ENCODE measurements at regions not wholly inside any gene's neighbourhood (a gene's known extent, or its start where the extent isn't known, plus 50 kb on each side); places are given as distances from the start of the nearest gene placed in this dataset.
A peak's percentile ranks its signal among the peaks of the same experiment; 100 is the strongest.

DNA sequence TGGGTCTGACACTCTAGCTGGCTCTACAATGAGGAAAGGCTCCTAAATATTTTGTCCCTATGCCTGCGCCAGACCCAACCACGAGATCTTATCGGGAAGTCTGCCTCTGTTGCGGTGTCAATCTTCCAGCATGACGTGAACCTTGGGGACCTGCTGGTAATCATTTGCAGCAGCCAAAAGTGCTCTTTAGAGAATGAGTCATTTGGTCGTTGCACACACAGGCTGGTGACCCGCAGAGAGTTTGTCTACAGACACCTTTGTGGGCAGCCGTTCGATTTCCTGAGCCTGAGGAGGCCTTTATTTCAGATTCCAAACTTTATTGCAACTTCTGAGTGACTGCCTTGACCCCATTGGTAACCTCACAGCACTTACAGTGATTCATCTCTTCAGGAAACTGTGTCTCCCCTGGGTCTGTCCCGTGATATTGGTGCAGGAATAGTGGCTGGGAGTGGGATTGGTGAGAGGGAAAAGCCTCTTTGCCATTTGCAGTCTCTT, 326.1 kb downstream of the NSG2 start:
- DNase-seq (ENCODE audit: low spot score) = peak; percentile 55

DNA sequence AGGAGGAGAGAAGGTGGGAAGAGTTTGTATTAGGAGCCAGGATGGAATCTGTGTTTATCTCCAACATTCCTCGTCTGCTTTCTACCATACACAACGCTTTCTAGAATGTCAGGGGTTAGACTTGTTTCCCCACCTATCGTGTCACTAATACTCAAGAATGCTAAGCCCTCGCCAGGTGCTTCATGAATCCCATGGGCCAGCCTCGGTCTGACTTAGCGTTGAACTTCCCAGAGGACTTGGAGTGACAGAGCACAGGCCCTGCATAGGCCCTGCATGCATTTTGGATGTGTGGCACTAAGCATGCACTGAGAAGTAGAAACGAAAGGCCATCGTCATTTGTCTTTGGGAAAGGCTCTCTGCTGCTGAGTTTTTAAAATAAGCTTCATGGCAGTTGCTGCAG, 328.7 kb downstream of the NSG2 start:
- no peak for DNase-seq (ENCODE audit: low spot score)

DNA sequence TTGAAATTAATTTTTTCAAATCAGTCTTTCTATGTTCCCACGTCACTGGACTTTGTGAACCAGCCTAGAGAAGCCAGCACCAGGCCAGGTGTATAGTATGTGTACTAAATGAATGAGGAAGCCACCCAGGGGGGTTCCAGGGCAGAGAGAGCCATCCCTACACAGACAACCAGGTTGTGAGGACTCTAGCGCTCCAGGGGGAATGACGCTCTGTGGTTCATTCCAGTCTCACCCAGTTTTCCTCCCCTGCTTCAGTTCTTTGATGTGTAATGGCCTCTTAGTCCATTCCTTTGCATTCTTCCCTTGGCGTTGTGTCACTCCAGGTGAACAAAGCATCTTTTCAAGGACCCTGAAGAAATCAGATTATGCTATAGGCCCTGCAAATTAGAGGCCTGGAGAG, 330.6 kb downstream of the NSG2 start:
- DNase-seq (ENCODE audit: low spot score) = no peak

DNA sequence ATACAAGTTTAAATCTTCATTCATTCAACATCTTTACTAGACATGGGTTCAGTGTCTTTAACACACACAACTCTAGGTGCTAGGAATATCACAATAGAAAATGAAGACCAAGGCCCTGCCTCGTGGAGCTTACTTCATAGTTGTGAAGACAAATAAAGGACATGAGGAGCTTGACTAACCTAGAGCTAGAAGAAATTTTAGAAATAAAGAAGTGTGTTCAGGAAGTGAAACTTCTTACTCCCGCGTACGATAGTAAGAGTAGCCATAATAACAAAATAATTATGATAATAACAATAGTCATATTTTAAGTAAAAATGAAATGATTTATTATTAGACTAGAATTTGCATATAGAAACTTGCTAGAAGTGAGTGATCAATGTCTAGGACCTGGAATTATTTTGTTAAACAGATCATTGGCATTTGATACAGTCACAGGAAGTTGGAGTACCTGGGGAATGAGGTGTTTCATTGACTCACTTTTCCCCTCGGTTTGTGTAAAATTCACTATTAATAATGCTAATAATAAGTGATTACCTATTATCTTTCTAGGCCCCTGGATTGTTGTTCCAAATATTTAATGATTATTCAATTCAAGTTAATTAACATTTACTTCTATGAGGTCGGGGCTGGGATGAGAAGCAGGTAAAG, 331.3 kb downstream of the NSG2 start:
- DNase-seq (ENCODE audit: low spot score) = no peak

DNA sequence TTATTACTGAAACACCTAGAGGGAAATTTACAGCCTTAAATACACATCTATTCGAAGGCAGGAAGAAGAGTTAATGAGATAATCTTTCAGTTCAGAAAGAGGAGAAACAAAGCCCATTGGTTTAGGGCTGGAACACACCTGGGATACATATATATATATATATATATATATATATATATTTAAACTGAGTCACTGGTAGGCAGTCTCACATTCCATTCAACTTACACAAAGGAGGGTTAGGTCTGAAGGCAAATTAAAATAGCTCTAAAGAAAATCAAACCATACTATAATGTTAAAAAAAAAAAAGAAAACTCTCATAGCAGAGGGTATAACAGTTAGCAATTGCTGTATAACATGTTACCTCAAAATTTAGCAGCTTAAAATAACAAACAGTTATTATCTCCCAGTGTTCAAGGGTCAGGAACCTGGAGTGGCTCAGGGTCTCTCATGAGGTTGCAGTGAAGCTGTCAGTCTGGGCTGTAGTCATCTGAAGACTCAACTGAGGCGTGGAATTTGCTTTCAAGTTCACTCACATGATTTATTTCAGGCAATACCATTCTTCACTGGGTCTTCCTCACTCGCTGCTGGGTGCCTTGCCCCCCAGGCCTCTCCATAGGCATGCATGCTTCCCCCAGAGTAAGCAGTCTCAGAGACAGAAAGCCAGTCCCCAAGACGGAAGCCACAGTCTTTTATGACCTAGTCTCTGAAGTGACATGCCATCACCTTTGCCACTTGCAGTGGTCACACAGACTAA, 332.8 kb downstream of the NSG2 start:
- no peak for DNase-seq (ENCODE audit: low spot score)

DNA sequence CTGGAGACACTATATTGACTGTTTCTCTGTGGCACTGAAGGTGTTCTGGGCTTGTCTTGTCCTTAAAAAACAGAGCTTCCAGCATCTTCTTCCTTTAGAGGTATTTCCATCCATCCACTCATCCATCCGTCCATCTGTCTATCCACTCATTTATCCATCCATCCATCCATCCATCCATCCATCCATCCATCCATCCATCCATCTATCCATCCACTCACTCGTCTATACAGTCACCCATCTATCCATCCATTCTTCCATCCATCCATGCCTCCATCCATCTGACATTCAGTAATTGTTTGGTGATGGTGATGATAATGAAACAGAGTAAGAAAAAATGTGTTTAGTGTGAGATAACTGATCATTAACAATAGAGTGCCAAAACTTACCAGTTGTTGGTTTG, 334.8 kb downstream of the NSG2 start:
- DNase-seq (ENCODE audit: low spot score) = no peak

DNA sequence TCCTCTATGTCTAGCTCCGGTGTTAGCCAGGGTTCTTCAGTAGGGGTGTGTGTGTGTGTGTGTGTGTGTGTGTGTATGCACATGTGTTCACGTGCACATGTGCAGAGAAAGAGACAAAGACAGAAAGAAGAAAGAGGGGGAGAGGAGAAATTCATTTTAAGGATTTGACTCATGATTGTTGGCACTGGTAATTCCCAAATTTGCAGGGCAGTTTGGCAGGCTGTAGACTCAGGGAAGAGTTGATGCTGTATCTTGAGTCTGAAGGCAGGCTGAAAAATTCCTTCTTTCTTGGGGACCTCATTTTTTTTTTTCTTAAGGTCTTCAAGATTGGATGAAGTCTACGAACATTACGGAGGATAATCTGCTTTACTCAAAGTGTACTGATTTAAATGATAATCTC, 335.7 kb downstream of the NSG2 start:
- no peak for DNase-seq (ENCODE audit: low spot score)

DNA sequence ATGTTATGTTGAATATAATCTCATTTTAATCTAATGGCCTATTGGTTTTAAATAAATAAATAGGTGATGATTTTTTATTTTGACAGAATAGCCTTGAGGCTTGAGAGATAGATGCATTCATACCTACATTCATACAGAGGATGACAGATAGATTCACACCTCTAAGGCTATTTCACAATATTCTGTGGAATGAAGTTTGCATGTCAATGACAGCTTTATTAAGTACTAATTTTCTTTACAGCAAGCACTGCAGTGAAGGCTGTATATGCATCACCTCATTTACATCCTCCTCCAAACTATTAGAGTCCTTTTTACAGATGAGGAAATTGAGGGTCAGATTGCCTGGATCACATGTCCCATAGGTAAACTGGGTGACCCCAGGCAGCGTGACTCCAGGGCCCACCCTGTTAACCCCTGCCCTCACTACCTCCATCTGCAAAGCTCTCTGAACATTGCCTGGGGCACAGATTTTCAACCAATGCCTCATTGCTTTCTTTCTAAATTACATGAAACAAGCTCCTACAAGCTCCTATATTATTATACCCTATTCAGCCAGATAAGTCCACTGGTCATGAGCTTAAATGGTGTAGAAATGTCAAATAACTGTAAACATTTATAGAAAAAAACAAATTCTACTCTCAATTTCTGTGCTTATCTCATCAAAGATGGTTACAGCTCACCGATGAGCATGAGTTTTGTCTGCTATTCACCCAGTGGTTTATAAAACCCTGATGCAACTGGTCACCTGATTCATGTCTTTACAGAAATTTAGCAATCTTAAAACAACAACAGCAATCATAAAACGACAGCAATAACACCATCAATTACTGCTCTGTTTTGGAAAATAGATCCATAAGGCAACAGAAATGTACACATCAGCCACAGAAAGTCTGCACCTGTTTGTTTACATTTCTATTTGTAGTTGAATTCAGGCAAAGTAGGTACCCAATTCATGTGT, 338.0 kb downstream of the NSG2 start:
- DNase-seq (ENCODE audit: low spot score) = no peak

DNA sequence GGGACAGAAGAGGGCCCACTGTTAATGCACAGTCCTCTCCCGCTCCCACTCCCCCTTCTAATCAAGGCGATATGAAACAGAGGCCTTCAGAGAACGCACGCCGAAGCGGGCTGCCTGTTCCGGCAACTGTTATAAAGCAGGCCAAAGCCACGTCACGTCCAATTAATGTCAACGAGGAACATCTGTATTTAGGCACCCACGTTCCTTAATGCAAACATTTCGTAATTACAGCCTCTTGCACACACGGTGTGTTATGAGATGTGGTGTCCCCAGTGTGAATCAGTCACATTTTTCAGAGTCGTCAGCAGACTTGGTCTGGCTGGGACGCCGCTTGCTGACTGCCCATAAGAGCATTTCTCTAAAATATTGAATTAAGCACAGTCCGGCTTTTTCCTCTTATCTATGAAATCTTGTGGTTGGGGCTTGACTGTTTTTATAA, 339.0 kb downstream of the NSG2 start:
- DNase-seq (ENCODE audit: low spot score) = peak; percentile 99

DNA sequence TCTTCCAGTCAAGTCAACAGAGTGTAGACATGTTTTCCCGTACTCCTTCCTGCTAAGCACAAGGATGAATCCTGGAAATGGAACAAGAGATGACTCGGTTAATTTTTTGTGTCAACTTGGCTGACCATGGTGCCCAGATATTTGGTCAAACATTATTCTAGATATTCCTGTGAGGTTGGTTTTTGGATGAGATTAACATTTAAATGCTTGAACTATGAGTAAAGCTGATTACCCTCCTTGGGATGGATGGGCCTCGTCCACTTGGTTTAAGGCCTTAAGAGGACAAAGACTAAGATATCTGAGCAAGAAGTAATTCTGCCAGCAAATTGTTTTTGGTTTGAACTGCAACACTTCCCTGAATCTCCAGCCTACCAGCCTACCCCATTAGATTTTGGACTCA, 338.1 kb upstream of the MSX2 start:
- DNase-seq (ENCODE audit: low spot score) = no peak

DNA sequence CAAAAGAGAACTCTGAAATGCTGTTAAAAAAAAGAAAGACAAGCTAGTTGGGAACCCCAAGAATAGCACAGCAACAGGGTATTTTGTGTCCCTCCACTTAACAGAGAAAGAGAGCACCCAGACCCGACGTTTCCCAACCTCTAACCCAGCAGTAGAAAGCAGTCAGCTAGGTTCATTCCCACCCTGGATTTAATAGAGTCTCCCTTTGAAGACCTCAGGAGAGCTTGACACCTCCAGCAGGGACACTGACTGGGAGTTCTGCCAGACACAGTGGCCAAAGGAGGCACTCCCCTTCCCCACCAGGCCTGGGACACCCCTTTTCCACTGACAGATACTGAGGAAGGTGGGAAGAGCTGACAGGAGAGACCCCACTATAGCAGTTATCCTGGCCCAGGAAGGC, 337.5 kb upstream of the MSX2 start:
- no peak for DNase-seq (ENCODE audit: low spot score)

DNA sequence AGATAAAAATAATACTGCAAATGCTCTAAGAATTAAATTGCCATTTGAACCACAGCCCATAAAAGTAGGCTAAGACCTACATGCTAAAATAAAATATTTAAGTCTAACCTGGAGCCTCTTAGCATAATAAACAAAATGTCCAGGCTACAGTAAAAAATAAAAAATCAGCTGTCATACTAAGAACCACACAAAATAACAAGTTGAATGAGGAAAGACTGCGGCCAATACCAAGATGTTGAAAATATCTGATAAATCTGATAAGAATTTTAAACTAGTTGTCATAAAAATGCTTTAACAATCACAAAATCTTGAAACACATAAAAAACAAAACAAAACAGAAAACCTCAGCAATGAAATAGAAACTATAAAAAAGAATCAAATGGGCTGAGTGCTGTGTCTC, 336.9 kb upstream of the MSX2 start:
- no peak for DNase-seq (ENCODE audit: low spot score)

DNA sequence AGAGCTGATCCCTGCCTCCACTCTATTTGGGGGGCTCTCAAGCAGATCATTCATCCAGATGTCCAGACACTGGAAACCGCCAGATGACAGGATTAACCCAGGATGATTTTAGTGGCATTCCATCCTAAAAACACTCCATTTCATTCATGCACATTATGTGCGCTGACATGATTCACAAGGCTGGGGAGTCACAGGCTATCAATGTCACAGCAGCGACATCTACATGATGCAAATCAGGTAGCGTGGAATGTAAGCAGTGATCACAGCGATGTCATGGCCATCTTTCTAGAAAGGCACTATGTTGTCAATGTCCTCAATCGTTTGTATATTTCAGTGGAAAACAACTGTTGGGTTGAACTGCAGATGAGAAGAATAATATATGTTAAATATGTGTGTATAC, 331.5 kb upstream of the MSX2 start:
- DNase-seq (ENCODE audit: low spot score) = no peak

DNA sequence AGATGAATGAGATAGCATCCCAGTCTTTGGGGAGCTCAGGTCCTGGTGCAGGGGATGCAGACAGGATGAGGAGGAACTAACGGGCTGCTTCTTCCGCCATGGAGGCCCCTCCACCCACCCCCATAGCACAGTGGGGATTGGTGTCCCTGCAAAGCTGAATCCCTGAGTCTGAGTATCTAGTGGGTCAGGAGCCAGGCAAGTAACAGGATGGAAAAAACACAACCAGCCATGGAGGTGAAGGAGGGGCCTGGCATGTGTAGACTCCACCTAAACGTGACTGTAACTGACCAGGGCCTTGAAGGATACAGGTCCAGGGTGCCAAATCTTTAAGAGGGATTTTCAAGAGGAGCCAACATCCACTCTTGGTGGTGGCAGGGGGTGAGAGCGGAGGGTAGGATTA, 327.8 kb upstream of the MSX2 start:
- DNase-seq (ENCODE audit: low spot score) = no peak

DNA sequence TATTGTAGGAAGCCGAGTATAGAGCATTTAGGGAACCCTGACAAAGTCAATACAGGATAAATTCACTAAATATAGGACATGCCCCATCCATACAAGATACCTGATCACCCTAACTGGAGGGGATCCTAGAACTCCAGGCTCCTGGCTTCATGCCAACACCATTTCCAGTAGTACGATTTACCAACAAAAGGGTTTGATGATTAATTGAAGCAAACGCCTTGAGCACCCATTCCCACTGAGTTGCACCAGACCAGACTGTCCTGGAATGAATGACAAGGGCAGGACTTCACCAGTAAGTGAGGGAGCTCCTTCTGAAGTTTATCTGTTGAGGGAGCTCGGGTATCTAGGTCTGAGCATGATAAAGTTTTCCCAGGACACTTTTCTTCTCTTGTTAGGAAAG, 327.2 kb upstream of the MSX2 start:
- no peak for DNase-seq (ENCODE audit: low spot score)

DNA sequence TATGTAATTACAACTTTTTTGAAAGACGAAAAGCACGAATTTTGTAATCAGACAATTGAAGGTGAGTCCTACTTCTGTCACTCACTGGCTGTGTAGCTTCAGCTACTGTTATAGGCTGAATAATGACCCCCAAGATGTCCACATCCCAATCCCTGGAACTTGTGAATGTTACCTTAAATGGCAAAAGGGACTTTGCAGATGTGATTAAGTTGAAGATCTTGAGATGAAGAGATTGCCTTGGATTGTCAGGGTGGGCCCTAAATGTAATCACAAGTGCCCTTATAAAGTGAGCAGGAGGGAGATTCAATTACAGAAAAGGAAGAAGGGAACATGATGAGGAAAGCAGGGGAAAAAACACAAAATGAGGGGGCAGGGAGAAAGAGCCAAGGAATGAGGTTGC, 326.2 kb upstream of the MSX2 start:
- DNase-seq (ENCODE audit: low spot score) = peak; percentile 79

DNA sequence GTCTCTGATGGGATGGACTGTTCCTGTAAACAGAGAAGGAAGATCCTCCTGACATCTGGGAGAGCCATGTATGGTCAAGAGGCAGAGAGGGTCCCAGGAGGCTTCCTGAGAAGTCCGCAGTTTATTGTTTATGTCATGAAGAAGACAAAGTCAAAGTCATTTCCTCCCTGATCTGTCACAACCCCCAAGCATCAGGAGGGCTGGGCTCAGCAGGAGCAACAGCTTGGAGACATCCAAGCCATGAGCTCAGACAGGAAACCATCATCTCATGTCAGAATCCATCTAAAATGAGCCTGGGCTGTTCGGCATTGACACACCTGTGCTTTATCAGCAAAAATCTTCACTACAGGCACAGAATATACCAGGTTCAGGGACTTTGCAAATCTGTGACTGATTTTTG, 325.0 kb upstream of the MSX2 start:
- no peak for DNase-seq (ENCODE audit: low spot score)

DNA sequence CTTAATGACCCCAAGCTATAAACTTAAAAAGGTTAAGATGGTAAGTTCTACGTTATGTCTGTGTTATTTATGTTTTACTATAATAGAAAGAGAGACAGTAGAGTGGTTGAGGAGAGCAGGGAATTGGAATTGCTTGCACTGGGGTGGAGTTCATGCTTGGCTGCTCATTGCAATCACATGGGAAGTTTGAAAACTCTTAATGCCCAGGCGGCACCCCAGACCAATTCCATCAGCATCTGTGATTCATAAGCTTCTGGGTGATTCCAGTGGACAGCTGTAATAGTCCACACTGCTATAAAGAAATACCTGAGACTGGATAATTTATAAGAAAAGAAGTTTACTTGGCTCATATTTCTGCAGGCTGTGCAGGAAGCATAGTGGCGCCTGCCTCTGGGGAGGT, 323.9 kb upstream of the MSX2 start:
- DNase-seq (ENCODE audit: low spot score) = no peak

DNA sequence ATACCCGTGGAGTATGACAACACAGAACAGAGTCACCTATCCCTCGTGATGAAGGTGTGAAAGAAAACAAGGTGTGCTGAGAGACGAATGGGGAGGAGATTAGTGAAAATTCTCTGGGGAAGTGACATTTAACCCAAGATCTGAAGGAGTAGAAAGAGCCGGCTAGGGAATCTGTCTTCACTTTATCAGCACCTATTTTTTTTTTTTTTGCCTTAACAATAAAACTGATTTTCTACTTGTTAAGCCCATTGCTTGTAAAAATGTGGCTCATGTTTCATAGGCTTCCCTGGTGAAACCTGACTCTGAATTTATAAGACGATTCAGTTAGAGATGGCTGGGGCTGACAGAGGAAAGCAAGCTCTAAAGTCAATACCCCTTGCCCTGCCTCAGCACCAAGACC, 322.6 kb upstream of the MSX2 start:
- no peak for DNase-seq (ENCODE audit: low spot score)

DNA sequence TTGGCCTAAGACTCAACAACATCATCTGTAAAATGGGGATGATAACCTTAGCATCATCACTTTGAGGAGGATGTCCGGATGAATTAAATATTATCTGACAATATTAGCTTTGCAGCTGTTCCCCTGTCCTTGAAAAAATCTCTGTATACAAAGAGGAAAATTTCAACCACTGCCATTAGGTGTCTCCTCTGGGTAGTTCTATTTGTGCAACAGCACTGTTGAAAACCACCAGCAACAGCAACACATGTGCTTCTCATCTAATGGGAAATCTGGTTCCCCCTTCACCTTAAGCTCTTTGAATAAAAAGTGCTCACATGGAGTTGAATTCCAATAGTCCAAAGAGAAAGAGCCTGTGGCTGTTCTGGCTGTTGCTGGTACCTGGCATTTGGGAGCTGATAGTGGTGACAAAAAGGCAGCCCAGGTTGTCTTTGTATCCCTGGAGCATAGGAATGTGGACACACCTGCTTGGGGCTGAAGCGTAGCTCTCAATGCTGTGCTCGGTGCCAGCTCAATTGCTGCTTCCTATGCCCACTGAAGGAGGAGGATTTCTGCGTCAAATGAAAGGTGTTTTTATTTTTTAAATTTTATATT, 322.1 kb upstream of the MSX2 start:
- no peak for DNase-seq (ENCODE audit: low spot score)

DNA sequence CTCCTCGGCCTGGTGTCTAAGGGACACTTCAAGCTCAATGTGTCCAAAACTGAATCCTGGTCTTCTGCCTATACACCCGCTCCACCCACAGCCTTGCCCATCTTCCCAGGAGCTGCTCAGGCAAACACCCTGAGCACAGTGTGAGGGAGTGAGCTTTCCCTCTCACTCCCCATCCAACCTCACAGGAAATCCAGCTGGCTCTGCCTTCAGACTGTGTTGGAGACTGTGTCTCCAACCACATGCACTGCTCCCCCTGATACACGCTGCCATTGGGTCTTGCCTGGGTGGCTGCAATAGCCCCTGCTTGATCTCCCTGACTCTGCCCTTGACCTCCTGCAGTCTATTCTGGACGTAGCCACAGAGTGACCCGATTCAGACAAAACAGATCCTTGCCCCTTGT, 319.5 kb upstream of the MSX2 start:
- DNase-seq (ENCODE audit: low spot score) = no peak

DNA sequence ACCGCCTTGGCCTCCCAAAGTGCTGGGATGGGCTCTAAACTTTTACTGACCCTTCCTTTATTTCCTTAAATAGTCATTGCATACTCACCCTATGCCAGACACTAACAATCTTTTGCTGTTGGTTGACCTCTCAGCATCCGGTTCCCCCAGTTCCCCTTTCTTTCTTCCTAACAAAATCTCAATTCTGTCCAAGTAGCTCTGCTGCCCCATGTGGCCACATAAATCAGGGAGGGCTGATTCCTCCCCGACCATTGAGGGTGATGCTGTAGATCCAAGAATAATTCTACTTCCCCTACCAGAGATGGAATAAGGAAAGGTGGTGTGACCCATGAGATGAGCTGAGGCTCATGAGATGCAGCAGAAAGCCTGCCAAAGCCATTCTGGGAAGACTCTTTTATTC, 315.3 kb upstream of the MSX2 start:
- no peak for DNase-seq (ENCODE audit: low spot score)

All from SK-N-DZ (cell line).